GM23338 (cell line): ENCODE measurements at regions not wholly inside any gene's neighbourhood (a gene's known extent, or its start where the extent isn't known, plus 50 kb on each side); places are given as distances from the start of the nearest gene placed in this dataset.

Experiments
- ATAC-seq: fragments of 200-7000 bp; cut with Tn5 transposase; 3 replicates; pipeline ENCODE4 v1.9.1; 2020
- DNase-seq: peaks from one replicate; pipeline ENCODE4 v3.0.0-alpha.2; 2015; ENCODE audit warnings: low spot score
- H2AFZ ChIP-seq: fragments of 200-600 bp; sonication (generic); 2 replicates; pipeline ENCODE4 v1.8.0; 2016; ENCODE audit warnings: antibody characterized with exemption, mild to moderate bottlenecking, moderate library complexity
- H3F3A ChIP-seq: fragments of 200-600 bp; sonication (generic); replicated peaks from 2 replicates; pipeline ENCODE4 v1.8.0; 2017; ENCODE audit warnings: antibody characterized with exemption, mixed run types, low read depth
- H3K27ac ChIP-seq: fragments of 200-600 bp; sonication (generic); 2 replicates; pipeline ENCODE4 v1.6.1; 2016; ENCODE audit warnings: low read depth
- H3K27me3 ChIP-seq: fragments of 200-600 bp; sonication (generic); 2 replicates; pipeline ENCODE4 v1.8.0; 2016; ENCODE audit warnings: mild to moderate bottlenecking, mixed run types, moderate library complexity; ENCODE audit not compliant: insufficient read depth
- H3K36me3 ChIP-seq: fragments of 200-600 bp; sonication (generic); 2 replicates; pipeline ENCODE4 v1.8.0; 2016; ENCODE audit warnings: mild to moderate bottlenecking; ENCODE audit not compliant: insufficient read depth
- H3K4me1 ChIP-seq: fragments of 200-600 bp; sonication (generic); 2 replicates; pipeline ENCODE4 v1.8.0; 2016; ENCODE audit warnings: mild to moderate bottlenecking, moderate library complexity; ENCODE audit not compliant: insufficient read depth
- H3K4me2 ChIP-seq: fragments of 200-600 bp; sonication (generic); 2 replicates; pipeline ENCODE4 v1.7.1; 2017; ENCODE audit warnings: mixed run types
- H3K4me3 ChIP-seq: fragments of 200-600 bp; sonication (generic); 2 replicates; pipeline ENCODE4 v1.6.1; 2016; ENCODE audit warnings: mixed run types
- H3K79me2 ChIP-seq: fragments of 200-600 bp; sonication (generic); replicated peaks from 2 replicates; pipeline ENCODE4 v1.8.0; 2017; ENCODE audit warnings: mild to moderate bottlenecking; ENCODE audit not compliant: insufficient read depth
- H3K9me2 ChIP-seq: fragments of 200-600 bp; sonication (generic); 2 replicates; pipeline ENCODE4 v1.8.0; 2017; ENCODE audit not compliant: insufficient read depth
- H4K20me1 ChIP-seq: fragments of 200-600 bp; sonication (generic); replicated peaks from 2 replicates; pipeline ENCODE4 v1.8.0; 2017; ENCODE audit warnings: mild to moderate bottlenecking; ENCODE audit not compliant: insufficient read depth
- H3K27ac Mint-ChIP-seq: 2 replicates; pipeline ENCODE4 v1.8.0; 2020; ENCODE audit warnings: inconsistent platforms, mild to moderate bottlenecking, moderate library complexity, mixed read lengths
- H3K27me3 Mint-ChIP-seq: 3 replicates; pipeline ENCODE4 v1.8.0; 2022; ENCODE audit warnings: low read depth, mild to moderate bottlenecking, moderate library complexity, mixed read lengths, inconsistent platforms; ENCODE audit not compliant: insufficient read depth, poor library complexity
- H3K36me3 Mint-ChIP-seq: 3 replicates; pipeline ENCODE4 v1.8.0; 2021; ENCODE audit warnings: low read depth, mild to moderate bottlenecking, inconsistent platforms, moderate library complexity, mixed read lengths
- H3K4me1 Mint-ChIP-seq: 3 replicates; pipeline ENCODE4 v1.8.0; 2020; ENCODE audit warnings: mild to moderate bottlenecking, inconsistent platforms, mixed read lengths
- H3K4me3 Mint-ChIP-seq: 3 replicates; pipeline ENCODE4 v1.8.0; 2021; ENCODE audit warnings: moderate library complexity, mild to moderate bottlenecking, inconsistent platforms, mixed read lengths
- H3K9me3 Mint-ChIP-seq: 3 replicates; pipeline ENCODE4 v1.8.0; 2020; ENCODE audit warnings: moderate library complexity, mild to moderate bottlenecking, inconsistent platforms, mixed read lengths
- CREB1 ChIP-seq: fragments of 250-450 bp; sonication (Bioruptor Pico); IDR thresholded peaks from 2 replicates; pipeline ENCODE4 v1.5.0; 2020; ENCODE audit warnings: low read depth, mild to moderate bottlenecking, moderate library complexity
- CTCF ChIP-seq, 2 experiments: fragments of 200-600 bp in 1 of 2; sonication (generic) in 1 of 2; conservative IDR thresholded peaks; 2 replicates each; pipeline versions ENCODE4 v1.5.1 to v1.6.1; 2016 to 2017; ENCODE audit warnings: antibody characterized with exemption in 2 of 2, low read depth in 2 of 2, mild to moderate bottlenecking in 2 of 2, moderate library complexity in 1 of 2
- ETS1 ChIP-seq: IDR thresholded peaks from 2 replicates; pipeline ENCODE4 v1.6.1; 2016; ENCODE audit warnings: antibody characterized with exemption
- EZH2 ChIP-seq: fragments of 200-600 bp; sonication (generic); IDR thresholded peaks from one replicate; pipeline ENCODE4 v1.8.0; 2017; ENCODE audit warnings: antibody characterized with exemption, mild to moderate bottlenecking, low read depth; ENCODE audit not compliant: unreplicated experiment
- EZH2phosphoT487 ChIP-seq: fragments of 200-600 bp; sonication (generic); IDR thresholded peaks from one replicate; pipeline ENCODE4 v1.8.1; 2018; ENCODE audit warnings: antibody characterized with exemption; ENCODE audit not compliant: unreplicated experiment
- JUNB ChIP-seq: IDR thresholded peaks from one replicate; pipeline ENCODE4 v1.6.1; 2016; ENCODE audit warnings: antibody characterized with exemption; ENCODE audit not compliant: unreplicated experiment
- NANOG ChIP-seq: IDR thresholded peaks from 2 replicates; pipeline ENCODE4 v1.6.1; 2016; ENCODE audit warnings: antibody characterized with exemption, borderline replicate concordance
- STAT1 ChIP-seq: IDR thresholded peaks from one replicate; pipeline ENCODE4 v1.6.1; 2016; ENCODE audit warnings: antibody characterized with exemption; ENCODE audit not compliant: unreplicated experiment
- ZNF462 ChIP-seq: fragments of 250-450 bp; sonication (Bioruptor Pico); IDR thresholded peaks from 2 replicates; pipeline ENCODE4 v1.5.0; 2020; ENCODE audit warnings: mild to moderate bottlenecking, moderate library complexity

- no peaks in the 10 kb centered on the region for H3K79me2 ChIP-seq
- H3K27me3 ChIP-seq: no peaks in the 10 kb centered on the region
- no peaks in the 10 kb centered on the region for H3F3A ChIP-seq
- H4K20me1 ChIP-seq: no peaks in the 10 kb centered on the region
- no peaks in the 10 kb centered on the region for H3K4me1 ChIP-seq
- Mint-ChIP-seq H3K9me3 (no peaks in the 10 kb centered on the region), H3K27me3 (peaks cover 1% of the 10 kb centered on the region), H3K4me3 (no peak overlapping the region), H3K27ac (no peak overlapping the region), H3K36me3 (no peaks in the 10 kb centered on the region), H3K4me1 (no peaks in the 10 kb centered on the region)
- no peaks in the 10 kb centered on the region for H3K36me3 ChIP-seq
- no peak overlapping the region for H3K27ac ChIP-seq
- H3K4me3 ChIP-seq: no peak overlapping the region
- no peaks in the 10 kb centered on the region for H3K9me2 ChIP-seq
- ATAC-seq: no peak
- TF ChIP-seq CREB1: no peak
- TF ChIP-seq EZH2: no peak
- no peak for TF ChIP-seq STAT1
- no peak for TF ChIP-seq EZH2phosphoT487
- TF ChIP-seq ETS1: no peak
- TF ChIP-seq CTCF (conservative IDR thresholded peaks at IDR 0.05; ENCODE audit: low read depth in 2 of 2): no peak
- no peak for TF ChIP-seq JUNB
- no peak for TF ChIP-seq NANOG
- no peak for TF ChIP-seq ZNF462
- DNase-seq: no peak
- no peak overlapping the region for H3K4me2 ChIP-seq
- H2AFZ ChIP-seq: no peak overlapping the region
These were observed 147.7 kb downstream of the PTPN20 start for GRCh38 chr10:47058961-47059391.
